GM18507 (cell line): ENCODE measurements at regions not wholly inside any gene's neighbourhood (a gene's known extent, or its start where the extent isn't known, plus 50 kb on each side); places are given as distances from the start of the nearest gene placed in this dataset.
A peak's percentile ranks its signal among the peaks of the same experiment; 100 is the strongest.

Experiments
- DNase-seq: peaks from one replicate; pipeline ENCODE4 v3.0.0; 2011; ENCODE audit warnings: low read depth; ENCODE audit not compliant: insufficient read length; ENCODE audit errors: extremely low spot score
- FAIRE-seq: peaks from 2 replicates; lab custom pipeline; 2011; peaks lifted over from hg19 to GRCh38; lab: Jason Lieb, UNC

DNA sequence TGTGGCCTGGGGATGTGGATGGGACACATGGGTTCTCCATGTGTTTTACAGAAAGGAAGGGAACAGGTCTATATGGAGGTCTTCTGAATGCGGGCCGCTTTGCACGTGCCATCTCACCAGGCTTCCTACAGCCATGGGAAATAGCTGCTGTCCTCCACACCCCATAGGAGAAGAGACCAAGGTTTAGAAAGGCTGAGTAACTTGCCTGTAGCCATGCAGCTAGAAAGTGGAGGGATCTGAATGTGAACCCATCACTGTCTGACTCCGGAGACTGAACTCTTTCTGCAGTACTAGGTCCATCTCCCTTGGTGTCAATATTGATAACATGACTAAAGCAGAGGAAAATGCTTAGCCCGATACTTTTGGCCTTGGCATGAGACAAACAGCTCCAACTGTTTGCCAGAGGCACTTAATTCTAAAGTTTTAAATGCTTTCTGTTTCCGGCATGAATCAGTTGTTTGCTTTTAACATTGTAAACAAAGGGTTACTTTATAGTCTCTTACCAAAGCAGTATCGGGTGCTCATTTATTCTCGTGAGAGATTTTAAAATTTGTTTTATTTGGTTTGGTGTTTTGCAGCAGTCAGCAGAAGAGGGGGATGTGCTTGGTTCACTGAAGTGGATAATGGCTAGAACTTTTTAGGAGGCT is 64.8 kb upstream of the LOXL4 start:
- FAIRE-seq (no peak), DNase-seq (no peak)

DNA sequence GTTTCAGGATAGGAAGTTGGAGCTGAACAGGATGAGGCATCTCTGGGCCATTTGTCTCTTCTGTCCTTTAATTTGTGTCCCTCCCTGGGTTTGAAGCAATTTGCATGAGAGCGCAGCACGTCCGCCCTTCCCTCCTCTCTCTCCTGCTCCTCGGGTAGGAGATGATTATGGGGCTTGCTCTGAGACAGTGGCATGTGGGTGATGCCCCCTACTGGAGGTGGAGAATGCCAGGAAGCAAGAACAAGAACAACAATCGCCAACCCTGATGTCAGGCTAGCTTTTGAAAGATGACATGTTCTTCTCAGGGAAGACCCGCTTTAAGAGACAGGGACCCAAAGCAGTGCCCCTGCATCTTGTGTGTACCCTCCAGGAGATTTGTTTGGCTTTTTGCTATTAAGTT is 63.9 kb upstream of the LOXL4 start:
- peak; percentile 24 for FAIRE-seq
- no peak for DNase-seq

DNA sequence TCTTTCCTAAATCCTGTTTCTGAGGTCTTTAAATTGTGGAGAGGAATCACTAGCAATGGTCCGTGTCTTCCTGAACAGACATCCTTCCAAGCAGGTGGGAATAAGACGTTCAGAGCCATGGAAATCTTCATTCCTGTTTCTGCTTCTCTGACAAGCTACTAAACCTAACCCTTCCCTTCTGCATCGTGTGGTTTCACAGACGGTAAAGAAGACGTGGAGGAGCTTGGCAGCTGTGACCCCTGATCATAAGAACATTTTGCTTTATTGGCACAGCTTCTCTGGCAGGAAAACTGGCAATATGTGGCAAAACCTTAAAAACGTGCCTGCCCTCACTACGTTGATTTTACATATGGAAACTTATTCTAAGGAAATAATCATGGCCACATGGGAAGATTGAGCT is 63.0 kb upstream of the LOXL4 start:
- FAIRE-seq (no peak), DNase-seq (no peak)

DNA sequence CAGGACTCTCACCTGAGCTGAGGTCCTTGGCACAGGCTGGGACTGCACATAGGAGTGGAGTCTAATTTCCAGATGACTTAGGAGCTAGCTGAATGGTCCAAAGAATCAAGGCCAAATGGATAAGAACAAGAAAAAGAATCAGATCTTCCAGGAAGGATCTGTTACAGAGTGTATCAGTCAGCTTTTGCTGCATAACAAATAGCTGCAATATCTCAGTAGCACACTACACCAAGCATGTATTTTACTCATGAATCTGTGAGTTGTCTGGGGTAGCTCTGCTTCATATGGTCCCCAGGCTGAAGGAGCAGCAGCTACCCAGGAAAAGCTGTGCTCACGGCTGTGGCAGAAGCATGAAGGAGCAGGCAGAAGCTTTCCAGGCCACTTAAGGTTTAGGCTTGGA is 60.6 kb upstream of the LOXL4 start:
- no peak for FAIRE-seq
- no peak for DNase-seq

DNA sequence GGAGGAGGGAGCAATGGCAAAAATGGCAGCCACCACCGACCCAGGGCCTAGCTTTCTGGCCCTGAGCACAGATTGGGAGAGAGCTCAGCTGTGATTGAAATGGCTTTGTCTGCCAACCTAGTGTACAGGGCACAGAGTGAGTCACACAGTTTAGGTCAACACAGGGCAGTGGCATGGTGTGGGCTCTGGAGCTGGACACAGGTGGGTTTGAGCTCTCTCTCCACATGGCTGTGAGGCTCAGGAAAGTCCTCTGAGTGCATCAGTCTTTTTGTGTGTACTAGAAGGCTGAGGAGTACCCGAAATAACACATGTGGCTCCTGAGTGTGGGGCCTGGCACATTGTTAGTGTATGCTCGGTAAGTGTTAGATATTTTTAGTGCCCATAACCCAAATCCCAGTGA is 60.2 kb upstream of the LOXL4 start:
- DNase-seq (no peak), FAIRE-seq (no peak)

DNA sequence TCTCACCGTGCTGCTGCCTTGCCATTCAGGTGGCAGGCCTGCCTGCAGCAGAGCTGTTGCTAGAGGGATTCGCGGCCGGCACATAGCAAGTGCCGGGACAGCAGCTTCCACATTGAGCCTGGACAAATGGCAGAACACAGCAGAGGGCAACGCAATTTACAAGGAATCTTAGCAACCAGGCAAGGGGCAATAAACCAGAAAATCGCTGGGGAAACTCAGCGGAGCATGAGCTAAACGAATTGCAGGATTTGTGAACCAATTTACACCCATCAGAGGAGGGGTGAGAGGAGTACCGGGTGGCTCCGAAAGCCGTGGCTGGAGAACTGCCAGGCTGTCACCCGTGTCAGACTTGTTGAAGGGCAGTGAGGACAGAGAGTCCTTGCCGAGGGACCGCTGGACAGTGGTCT is 58.6 kb upstream of the LOXL4 start:
- DNase-seq (no peak), FAIRE-seq (no peak)

DNA sequence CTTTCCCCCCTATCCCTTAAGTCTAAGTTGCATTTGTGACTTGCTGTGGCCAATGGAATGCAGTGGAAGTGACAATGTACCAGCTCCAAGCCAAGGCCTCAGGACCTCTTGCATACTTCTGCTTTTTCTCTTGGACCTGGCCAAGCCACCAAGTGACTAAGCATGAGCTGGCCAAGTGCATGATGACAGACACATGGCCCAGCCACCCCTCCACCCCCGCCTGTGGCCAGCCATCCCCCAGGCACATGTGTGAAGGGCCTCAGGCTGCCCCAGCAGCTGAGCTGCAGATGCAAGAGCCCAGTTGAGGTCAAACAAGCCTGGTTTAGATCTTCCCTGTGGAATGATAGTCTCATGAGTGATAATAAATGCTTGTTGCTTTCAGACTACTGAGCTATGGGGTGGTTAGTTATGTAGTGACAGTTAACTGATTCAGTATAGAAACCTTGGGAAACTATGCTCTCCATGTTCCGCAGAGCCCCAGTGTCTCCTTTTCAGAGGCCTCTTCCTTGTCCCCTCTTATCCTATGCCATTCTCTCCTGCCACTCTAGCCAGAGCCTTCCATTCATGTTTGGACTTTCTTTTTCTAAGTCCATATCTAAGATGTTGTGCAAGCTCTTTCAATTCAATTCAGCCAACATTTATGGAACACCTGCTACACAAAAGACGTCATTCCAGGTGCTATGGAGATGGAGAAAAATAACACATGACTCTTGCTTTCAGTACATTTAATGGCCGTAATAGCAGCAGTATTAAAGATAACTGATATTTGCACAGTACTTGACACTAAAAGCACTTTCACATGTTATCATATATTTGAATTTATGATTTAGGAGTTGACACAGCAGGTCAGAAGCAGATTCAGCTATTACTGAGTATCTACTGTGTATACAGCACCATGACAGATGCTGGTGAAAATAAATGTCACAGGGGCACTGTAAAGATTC is 55.5 kb upstream of the LOXL4 start:
- no peak for DNase-seq
- no peak for FAIRE-seq

DNA sequence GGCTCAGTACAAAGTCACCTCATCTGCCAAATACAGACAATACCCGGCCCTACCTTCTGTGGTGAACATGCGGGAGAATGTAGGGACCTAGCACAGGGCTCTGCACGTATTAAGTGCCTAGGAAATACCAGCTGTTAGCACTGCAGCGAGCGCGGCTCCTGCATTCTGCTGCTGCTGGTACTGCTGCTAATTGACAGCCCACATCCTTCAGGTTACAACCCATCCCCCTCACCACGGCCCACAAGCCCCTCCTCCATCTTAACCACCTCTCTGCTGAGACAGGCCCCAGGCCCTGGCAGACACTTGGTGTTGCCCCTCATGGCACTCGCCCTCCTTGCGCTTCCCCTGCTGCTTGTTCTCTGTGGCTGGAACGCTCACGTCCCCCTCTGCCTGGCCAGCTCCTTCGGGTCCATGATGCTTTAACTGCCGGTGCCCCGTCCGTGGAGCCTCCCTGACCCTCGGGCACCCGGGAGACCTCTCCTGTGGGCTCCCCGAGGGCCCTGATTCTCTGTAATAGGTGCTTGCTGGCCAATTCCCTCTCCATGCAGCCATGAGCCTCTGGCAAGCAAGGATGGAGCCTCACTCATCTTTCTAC is 53.3 kb upstream of the LOXL4 start:
- no peak for FAIRE-seq
- DNase-seq = no peak

DNA sequence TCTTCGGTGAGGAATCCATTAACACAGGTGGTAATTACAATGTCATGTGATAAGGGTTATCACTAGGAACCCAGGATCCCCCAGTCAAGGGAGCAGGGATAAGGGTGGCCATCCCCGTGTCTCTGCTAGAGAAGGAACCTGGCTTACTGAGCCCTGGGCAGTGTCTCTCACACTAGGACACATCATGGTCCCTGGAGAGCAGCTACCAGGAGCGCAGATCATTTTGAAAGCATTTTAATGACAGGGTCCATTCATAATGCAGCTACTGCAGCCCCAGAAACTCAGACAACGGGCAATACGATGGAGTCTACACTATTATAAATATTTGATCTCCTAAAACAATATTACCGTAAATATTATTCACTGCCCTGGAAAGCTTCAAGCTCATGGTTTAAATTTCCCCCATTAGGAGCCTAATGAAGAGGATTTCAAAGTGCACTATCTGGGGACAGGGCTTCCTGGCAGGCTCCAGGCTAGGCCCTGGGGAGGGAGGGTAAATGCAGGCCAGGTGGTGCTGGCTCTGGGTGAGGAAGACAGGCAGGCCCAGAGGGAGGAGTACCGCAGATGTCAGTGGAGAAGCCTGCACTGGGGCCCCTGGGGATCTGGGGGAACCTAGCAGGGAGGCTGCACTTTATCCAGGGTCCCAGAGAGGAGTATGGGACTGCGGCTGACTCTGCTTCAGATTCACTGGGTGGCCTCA is 52.6 kb upstream of the LOXL4 start:
- FAIRE-seq (no peak), DNase-seq (no peak)

DNA sequence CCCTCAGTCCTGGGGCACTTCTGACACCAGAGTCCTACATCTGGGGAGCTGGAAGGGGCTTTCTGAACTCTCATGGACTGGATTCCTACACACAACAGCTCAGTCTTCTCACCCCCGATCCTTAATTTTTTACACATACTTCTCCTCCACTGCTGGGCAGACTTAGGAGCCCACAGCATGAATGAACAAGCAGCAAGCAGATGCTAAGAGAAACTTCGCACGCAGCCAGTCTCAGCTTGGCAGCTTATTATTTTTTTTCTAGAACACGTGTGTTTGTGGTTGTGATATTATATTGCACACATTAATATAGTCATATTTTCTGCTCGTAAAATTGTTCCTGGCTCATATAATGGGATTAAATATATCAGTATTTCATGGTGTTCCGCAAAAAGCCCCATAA is 50.9 kb upstream of the LOXL4 start:
- DNase-seq = no peak
- no peak for FAIRE-seq
